ENCODE measurements at regions not wholly inside any gene's neighbourhood (a gene's known extent, or its start where the extent isn't known, plus 50 kb on each side); places are given as distances from the start of the nearest gene placed in this dataset.

- TF ChIP-seq CTCF (IDR thresholded peaks at IDR 0.05; ENCODE audit: insufficient read depth, low read length, poor library complexity, severe bottlenecking) (no peak), EZH2phosphoT487 (conservative IDR thresholded peaks at IDR 0.05; ENCODE audit: low read length) (no peak)
Measured at GRCh38 chr3:159378396-159379194, 576.7 kb downstream of the MFSD1 start.

Measured in SU-DHL-6 (cell line).